Activated CD4-positive, alpha-beta T cell treated with anti-CD3 and anti-CD28 coated beads for 36 hours (primary cell): ENCODE measurements at regions not wholly inside any gene's neighbourhood (a gene's known extent, or its start where the extent isn't known, plus 50 kb on each side); places are given as distances from the start of the nearest gene placed in this dataset.

ENCODE experiments used
- ATAC-seq: fragments of 200-7000 bp; cut with Tn5 transposase; one replicate; pipeline ENCODE4 v1.10.0; 2021; ENCODE audit warnings: mild to moderate bottlenecking, moderate library complexity
- CTCF ChIA-PET: fragments of 350-600 bp; sonication (Branson Sonifier 250); formaldehyde crosslinking; loops from one replicate; lab custom pipeline; 2021; ENCODE audit warnings: antibody characterized with exemption; lab: Charles Lee
- POLR2A ChIA-PET: fragments of 350-600 bp; sonication (Branson Sonifier 250); formaldehyde crosslinking; loops from one replicate; lab custom pipeline; 2021; ENCODE audit warnings: antibody characterized with exemption, inconsistent platforms; lab: Charles Lee
- DNase-seq: peaks from one replicate; pipeline ENCODE4 v3.0.0-alpha.2; 2020
- H3K27ac Mint-ChIP-seq: one replicate; pipeline ENCODE4 v1.8.0; 2021; ENCODE audit warnings: mixed read lengths
- H3K27me3 Mint-ChIP-seq: one replicate; pipeline ENCODE4 v1.8.0; 2021; ENCODE audit warnings: mixed read lengths
- H3K36me3 Mint-ChIP-seq: one replicate; pipeline ENCODE4 v1.8.0; 2021; ENCODE audit warnings: low read depth, mixed read lengths
- H3K4me1 Mint-ChIP-seq: one replicate; pipeline ENCODE4 v1.8.0; 2021; ENCODE audit warnings: mixed read lengths
- H3K4me3 Mint-ChIP-seq: one replicate; pipeline ENCODE4 v1.8.0; 2021; ENCODE audit warnings: mild to moderate bottlenecking, moderate library complexity, mixed read lengths
- H3K9me3 Mint-ChIP-seq: one replicate; pipeline ENCODE4 v1.8.0; 2021; ENCODE audit warnings: low read depth, mixed read lengths
- intact Hi-C, 2 experiments: fragments of 100-400 bp; cut with DNase I in 1 of 2; cut with micrococcal nuclease in 1 of 2; formaldehyde crosslinking; loops; one replicate each; pipeline versions ENCODE4 v1.14.2 to v1.15.1; 2022 to 2024; cut with DNase I, micrococcal nuclease

GRCh38 chr6:122285292-122285913 lies 114.0 kb upstream of the HSF2 start:
- ATAC-seq (no peak), DNase-seq (no peak)
- Mint-ChIP-seq H3K4me1 (no peaks in the 10 kb centered on the region), H3K9me3 (no peaks in the 10 kb centered on the region), H3K27me3 (peaks cover 6% of the 10 kb centered on the region), H3K4me3 (no peak overlapping the region), H3K27ac (no peak overlapping the region), H3K36me3 (no peaks in the 10 kb centered on the region)
- POLR2A ChIA-PET: no interaction called here
- intact Hi-C loops: no loop called here
- CTCF ChIA-PET: interaction anchor here (1.2 kb wide), 1 partner anchor 14 kb away, joined by 3 read pairs; no protein-coding TSS in a partner anchor

GRCh38 chr6:122286512-122286911 lies 112.9 kb upstream of the HSF2 start:
- Mint-ChIP-seq H3K36me3 (no peaks in the 10 kb centered on the region), H3K4me1 (no peaks in the 10 kb centered on the region), H3K4me3 (no peak overlapping the region), H3K9me3 (no peaks in the 10 kb centered on the region), H3K27ac (no peak overlapping the region), H3K27me3 (peaks cover 6% of the 10 kb centered on the region)
- ChIA-PET CTCF (no interaction called here), POLR2A (no interaction called here)
- DNase-seq (no peak), ATAC-seq (no peak)
- intact Hi-C loops: no loop called here

- DNase-seq (no peak), ATAC-seq (no peak)
- Mint-ChIP-seq H3K9me3 (no peaks in the 10 kb centered on the region), H3K27ac (no peak overlapping the region), H3K4me3 (no peak overlapping the region), H3K36me3 (no peaks in the 10 kb centered on the region), H3K4me1 (no peaks in the 10 kb centered on the region), H3K27me3 (peaks cover 4% of the 10 kb centered on the region)
- intact Hi-C loops: no loop called here
- ChIA-PET CTCF (no interaction called here), POLR2A (no interaction called here)
These were observed 109.5 kb upstream of the HSF2 start for GRCh38 chr6:122289762-122290539.

- intact Hi-C loops: no loop called here
- POLR2A ChIA-PET: no interaction called here
- CTCF ChIA-PET: no interaction called here
- H3K27me3 Mint-ChIP-seq: peaks cover 4% of the 10 kb centered on the region
- DNase-seq (no peak), ATAC-seq (no peak)
- H3K9me3 Mint-ChIP-seq: no peaks in the 10 kb centered on the region
- H3K4me1 Mint-ChIP-seq: no peaks in the 10 kb centered on the region
- H3K27ac Mint-ChIP-seq: no peak overlapping the region
- H3K36me3 Mint-ChIP-seq: no peaks in the 10 kb centered on the region
- no peak overlapping the region for H3K4me3 Mint-ChIP-seq
These were observed 102.4 kb upstream of the HSF2 start for GRCh38 chr6:122297010-122297409.

GRCh38 chr6:122302067-122302466 lies 97.4 kb upstream of the HSF2 start:
- POLR2A ChIA-PET: no interaction called here
- Mint-ChIP-seq H3K9me3 (peaks cover 7% of the 10 kb centered on the region), H3K4me1 (no peaks in the 10 kb centered on the region)

GRCh38 chr6:122307577-122307976 lies 91.9 kb upstream of the HSF2 start:
- no peak for DNase-seq
- H3K27ac Mint-ChIP-seq: no peak overlapping the region
- ATAC-seq: no peak
- ChIA-PET POLR2A (no interaction called here), CTCF (no interaction called here)
- H3K4me1 Mint-ChIP-seq: no peaks in the 10 kb centered on the region
- H3K36me3 Mint-ChIP-seq: no peaks in the 10 kb centered on the region
- H3K27me3 Mint-ChIP-seq: peaks cover 4% of the 10 kb centered on the region
- no peak overlapping the region for H3K4me3 Mint-ChIP-seq
- H3K9me3 Mint-ChIP-seq: peaks cover 13% of the 10 kb centered on the region
- intact Hi-C loops: no loop called here

More at GRCh38 chr6:122302067-122302466, 97.4 kb upstream of the HSF2 start:
- Mint-ChIP-seq H3K27ac (no peak overlapping the region), H3K36me3 (no peaks in the 10 kb centered on the region), H3K27me3 (peaks cover 1% of the 10 kb centered on the region), H3K4me3 (no peak overlapping the region)
- intact Hi-C loops: no loop called here
- DNase-seq: no peak
- CTCF ChIA-PET: no interaction called here
- no peak for ATAC-seq

- ChIA-PET POLR2A (no interaction called here), CTCF (interaction anchor here (0.5 kb wide), 1 partner anchor 9 kb away, joined by 3 read pairs; no protein-coding TSS in a partner anchor)
- peaks cover 4% of the 10 kb centered on the region for H3K27me3 Mint-ChIP-seq
- ATAC-seq: no peak
- no peaks in the 10 kb centered on the region for H3K4me1 Mint-ChIP-seq
- intact Hi-C loops: no loop called here
- no peaks in the 10 kb centered on the region for H3K36me3 Mint-ChIP-seq
- no peak for DNase-seq
- no peak overlapping the region for H3K4me3 Mint-ChIP-seq
- no peak overlapping the region for H3K27ac Mint-ChIP-seq
- peaks cover 13% of the 10 kb centered on the region for H3K9me3 Mint-ChIP-seq
These were observed 91.4 kb upstream of the HSF2 start for GRCh38 chr6:122308074-122308473.

GRCh38 chr6:122315842-122316241 lies 83.6 kb upstream of the HSF2 start:
- no peak for ATAC-seq
- H3K4me1 Mint-ChIP-seq: no peaks in the 10 kb centered on the region
- peaks cover 3% of the 10 kb centered on the region for H3K27me3 Mint-ChIP-seq
- CTCF ChIA-PET: interaction anchor here (1.0 to 1.2 kb wide), 2 partner anchors 11 to 17 kb away, joined by 3 read pairs; no protein-coding TSS in a partner anchor
- H3K27ac Mint-ChIP-seq: no peak overlapping the region
- DNase-seq: no peak
- peaks cover 4% of the 10 kb centered on the region for H3K9me3 Mint-ChIP-seq
- H3K36me3 Mint-ChIP-seq: no peaks in the 10 kb centered on the region
- POLR2A ChIA-PET: no interaction called here
- no peak overlapping the region for H3K4me3 Mint-ChIP-seq
- intact Hi-C loops: no loop called here

GRCh38 chr6:122322824-122323223 lies 76.6 kb upstream of the HSF2 start:
- ChIA-PET CTCF (interaction anchor here (1.1 kb wide), 1 partner anchor 173 kb away, joined by 3 read pairs; no protein-coding TSS in a partner anchor), POLR2A (no interaction called here)
- ATAC-seq: no peak
- Mint-ChIP-seq H3K4me3 (peak overlapping the region; percentile 64), H3K27ac (peak overlapping the region; percentile 35), H3K9me3 (no peaks in the 10 kb centered on the region), H3K4me1 (peaks cover 18% of the 10 kb centered on the region), H3K36me3 (no peaks in the 10 kb centered on the region), H3K27me3 (no peaks in the 10 kb centered on the region)
- no peak for DNase-seq
- intact Hi-C loops: no loop called here

GRCh38 chr6:122323361-122323760 lies 76.1 kb upstream of the HSF2 start:
- ATAC-seq: no peak
- ChIA-PET POLR2A (no interaction called here), CTCF (interaction anchor here (1.1 kb wide), 1 partner anchor 173 kb away, joined by 3 read pairs; no protein-coding TSS in a partner anchor)
- DNase-seq: no peak
- Mint-ChIP-seq H3K27me3 (peaks cover 3% of the 10 kb centered on the region), H3K4me1 (peaks cover 18% of the 10 kb centered on the region), H3K9me3 (no peaks in the 10 kb centered on the region), H3K36me3 (no peaks in the 10 kb centered on the region), H3K27ac (peak overlapping the region; percentile 35), H3K4me3 (peak overlapping the region; percentile 64)
- intact Hi-C loops: no loop called here

- Mint-ChIP-seq H3K27me3 (peaks cover 7% of the 10 kb centered on the region), H3K36me3 (no peaks in the 10 kb centered on the region), H3K27ac (no peak overlapping the region), H3K4me1 (no peaks in the 10 kb centered on the region), H3K4me3 (no peak overlapping the region), H3K9me3 (no peaks in the 10 kb centered on the region)
- intact Hi-C loops: no loop called here
- ChIA-PET POLR2A (no interaction called here), CTCF (no interaction called here)
- ATAC-seq (no peak), DNase-seq (no peak)
These were observed 69.1 kb upstream of the HSF2 start for GRCh38 chr6:122330315-122330714.

- no peaks in the 10 kb centered on the region for H3K36me3 Mint-ChIP-seq
- H3K27me3 Mint-ChIP-seq: peaks cover 5% of the 10 kb centered on the region
- no peak overlapping the region for H3K4me3 Mint-ChIP-seq
- no peaks in the 10 kb centered on the region for H3K9me3 Mint-ChIP-seq
- intact Hi-C loops: no loop called here
- ChIA-PET POLR2A (no interaction called here), CTCF (no interaction called here)
- ATAC-seq (no peak), DNase-seq (no peak)
- H3K4me1 Mint-ChIP-seq: no peaks in the 10 kb centered on the region
- no peak overlapping the region for H3K27ac Mint-ChIP-seq
These were observed 61.8 kb upstream of the HSF2 start for GRCh38 chr6:122337645-122338044.
